Mesenchymal stem cell (in vitro differentiated cells and primary cell): ENCODE measurements at regions not wholly inside any gene's neighbourhood (a gene's known extent, or its start where the extent isn't known, plus 50 kb on each side); places are given as distances from the start of the nearest gene placed in this dataset.

Source experiments
- DNase-seq: peaks from one replicate; pipeline ENCODE4 v3.0.0-alpha.2; 2013
- H2AFZ ChIP-seq: one replicate; pipeline ENCODE4 v1.6.1; 2013; ENCODE audit warnings: low read depth, mild to moderate bottlenecking, control low read depth, inconsistent platforms, low read length, moderate library complexity
- H2AK5ac ChIP-seq: 2 replicates; pipeline ENCODE4 v1.6.1; 2013; ENCODE audit warnings: low read length, moderate library complexity, mild to moderate bottlenecking, inconsistent platforms; ENCODE audit not compliant: severe bottlenecking
- H2BK120ac ChIP-seq: one replicate; pipeline ENCODE4 v1.6.1; 2013; ENCODE audit warnings: low read depth, mild to moderate bottlenecking, inconsistent platforms, low read length, moderate library complexity
- H2BK12ac ChIP-seq, 2 experiments: one replicate each; pipeline ENCODE4 v1.6.1; 2013; ENCODE audit warnings: inconsistent platforms in 2 of 2, low read length in 2 of 2, mild to moderate bottlenecking in 2 of 2, moderate library complexity in 2 of 2, control low read depth in 1 of 2
- H2BK15ac ChIP-seq: one replicate; pipeline ENCODE4 v1.6.1; 2013; ENCODE audit warnings: mild to moderate bottlenecking, low read depth, inconsistent platforms; ENCODE audit not compliant: poor library complexity, severe bottlenecking
- H2BK5ac ChIP-seq: 2 replicates; pipeline ENCODE4 v1.6.1; 2013; ENCODE audit warnings: low read depth, mild to moderate bottlenecking, low read length, control low read depth, inconsistent platforms; ENCODE audit not compliant: poor library complexity, severe bottlenecking
- H3K14ac ChIP-seq, 2 experiments: one replicate each; pipeline ENCODE4 v1.6.1; 2013; ENCODE audit warnings: inconsistent platforms in 2 of 2, low read length in 2 of 2, control low read depth in 1 of 2, mild to moderate bottlenecking in 1 of 2, moderate library complexity in 1 of 2
- H3K18ac ChIP-seq, 2 experiments: one replicate each; pipeline ENCODE4 v1.6.1; 2013; ENCODE audit warnings: inconsistent platforms in 2 of 2, low read length in 2 of 2, control low read depth in 1 of 2, low read depth in 1 of 2, mild to moderate bottlenecking in 1 of 2
- H3K23ac ChIP-seq, 2 experiments: one replicate each; pipeline ENCODE4 v1.6.1; 2013; ENCODE audit warnings: inconsistent platforms in 2 of 2, low read length in 2 of 2, mild to moderate bottlenecking in 2 of 2, moderate library complexity in 2 of 2, control low read depth in 1 of 2
- H3K27ac ChIP-seq: 2 replicates; pipeline ENCODE4 v1.5.1; 2013; ENCODE audit warnings: mild to moderate bottlenecking, moderate library complexity, low read length, control low read depth, inconsistent platforms; ENCODE audit not compliant: poor library complexity, severe bottlenecking
- H3K27me3 ChIP-seq, 2 experiments: 2 replicates each; pipeline versions ENCODE4 v1.6.1 to v1.7.0; 2013; ENCODE audit warnings: low read length in 2 of 2, mild to moderate bottlenecking in 2 of 2, moderate library complexity in 2 of 2, control low read depth in 1 of 2, inconsistent platforms in 1 of 2; ENCODE audit not compliant: control insufficient read depth in 1 of 2, insufficient read depth in 1 of 2
- H3K36me3 ChIP-seq, 2 experiments: 2 replicates each; pipeline versions ENCODE4 v1.6.1 to v1.7.0; 2013; ENCODE audit warnings: low read length in 2 of 2, control low read depth in 1 of 2, inconsistent platforms in 1 of 2, low read depth in 1 of 2, mild to moderate bottlenecking in 1 of 2; ENCODE audit not compliant: insufficient read depth in 2 of 2, control insufficient read depth in 1 of 2
- H3K4ac ChIP-seq, 2 experiments: one replicate each; pipeline ENCODE4 v1.6.1; 2013; ENCODE audit warnings: inconsistent platforms in 2 of 2, low read length in 2 of 2, mild to moderate bottlenecking in 2 of 2, moderate library complexity in 2 of 2, control low read depth in 1 of 2, low read depth in 1 of 2
- H3K4me1 ChIP-seq: 2 replicates; pipeline ENCODE4 v1.6.1; 2013; ENCODE audit warnings: low read depth, low read length, control low read depth; ENCODE audit not compliant: control insufficient read depth, insufficient read depth
- H3K4me2 ChIP-seq: 2 replicates; pipeline ENCODE4 v1.6.1; 2013; ENCODE audit warnings: low read length, mild to moderate bottlenecking, inconsistent platforms; ENCODE audit not compliant: poor library complexity, severe bottlenecking
- H3K4me3 ChIP-seq, 2 experiments: 2 replicates each; pipeline versions ENCODE4 v1.5.1 to v1.7.0; 2013; ENCODE audit warnings: low read length in 2 of 2, mild to moderate bottlenecking in 2 of 2, control low read depth in 1 of 2, low read depth in 1 of 2; ENCODE audit not compliant: insufficient read depth in 1 of 2
- H3K79me1 ChIP-seq: replicated peaks from 2 replicates; pipeline ENCODE4 v1.6.1; 2013; ENCODE audit warnings: mild to moderate bottlenecking, control low read depth, low read length, inconsistent platforms; ENCODE audit not compliant: poor library complexity, severe bottlenecking
- H3K9ac ChIP-seq: 2 replicates; pipeline ENCODE4 v1.7.0; 2013; ENCODE audit warnings: mild to moderate bottlenecking, low read length, moderate library complexity
- H3K9me3 ChIP-seq: 2 replicates; pipeline ENCODE4 v1.7.0; 2013; ENCODE audit warnings: mild to moderate bottlenecking, low read length; ENCODE audit not compliant: control insufficient read depth
- H4K8ac ChIP-seq: one replicate; pipeline ENCODE4 v1.6.1; 2013; ENCODE audit warnings: inconsistent platforms, mild to moderate bottlenecking, low read length, moderate library complexity
- H4K91ac ChIP-seq: one replicate; pipeline ENCODE4 v1.6.1; 2013; ENCODE audit warnings: mild to moderate bottlenecking, low read length, inconsistent platforms
- WGBS: methylation state at CpG from one replicate; pipeline ENCODE4 v1.1.7; 2013; ENCODE audit warnings: mixed read lengths; 5-methylcytosine and 5-hydroxymethylcytosine counted together

GRCh38 chr13:106172176-106172905 is 363.1 kb downstream of the EFNB2 start:
- no peaks in the 10 kb centered on the region for H3K9me3 ChIP-seq
- no peak overlapping the region for H3K4me3 ChIP-seq
- no peaks in the 10 kb centered on the region for H3K79me1 ChIP-seq
- H3K4me2 ChIP-seq, result no peak overlapping the region
- no peak overlapping the region for H2AFZ ChIP-seq
- no peak overlapping the region for H4K8ac ChIP-seq
- no peaks in the 10 kb centered on the region for H3K27me3 ChIP-seq
- H3K9ac ChIP-seq, result no peak overlapping the region
- H3K36me3 ChIP-seq, result no peaks in the 10 kb centered on the region
- DNase-seq, result no peak
- H3K27ac ChIP-seq, result no peak overlapping the region
- no peak overlapping the region for H2BK120ac ChIP-seq
- H3K4me1 ChIP-seq, result peaks cover 2% of the 10 kb centered on the region
- H2BK5ac ChIP-seq, result no peak overlapping the region
- H3K14ac ChIP-seq, result no peak overlapping the region
- WGBS, result 99% methylated on average over 4 of the region's 5 CpGs
- H3K23ac ChIP-seq, result no peak overlapping the region
- no peak overlapping the region for H3K4ac ChIP-seq
- no peak overlapping the region for H2AK5ac ChIP-seq
- H2BK12ac ChIP-seq, result no peak overlapping the region
- no peak overlapping the region for H4K91ac ChIP-seq
- no peak overlapping the region for H3K18ac ChIP-seq
- H2BK15ac ChIP-seq, result no peak overlapping the region

GRCh38 chr13:106163426-106163825 is 372.0 kb downstream of the EFNB2 start:
- no peak overlapping the region for H2AK5ac ChIP-seq
- H3K9ac ChIP-seq, result no peak overlapping the region
- H2BK5ac ChIP-seq, result no peak overlapping the region
- no peak overlapping the region for H4K91ac ChIP-seq
- H3K36me3 ChIP-seq, result no peaks in the 10 kb centered on the region
- no peak overlapping the region for H2BK120ac ChIP-seq
- DNase-seq, result no peak
- H4K8ac ChIP-seq, result no peak overlapping the region
- no peak overlapping the region for H3K14ac ChIP-seq
- peaks cover 7% of the 10 kb centered on the region for H3K9me3 ChIP-seq
- no peak overlapping the region for H2BK15ac ChIP-seq
- H3K4ac ChIP-seq, result no peak overlapping the region
- no peak overlapping the region for H3K23ac ChIP-seq
- 98% methylated on average over 3 of the region's 3 CpGs for WGBS
- no peaks in the 10 kb centered on the region for H3K79me1 ChIP-seq
- H3K4me1 ChIP-seq, result no peaks in the 10 kb centered on the region
- no peak overlapping the region for H2AFZ ChIP-seq
- H3K18ac ChIP-seq, result no peak overlapping the region
- H3K4me2 ChIP-seq, result no peak overlapping the region
- no peak overlapping the region for H3K4me3 ChIP-seq
- no peak overlapping the region for H3K27ac ChIP-seq
- no peaks in the 10 kb centered on the region for H3K27me3 ChIP-seq
- no peak overlapping the region for H2BK12ac ChIP-seq

GRCh38 chr13:106161146-106161545 is 374.3 kb downstream of the EFNB2 start:
- Histone ChIP-seq H3K9ac (no peak overlapping the region), H2BK15ac (no peak overlapping the region), H3K4ac (no peak overlapping the region), H3K36me3 (no peaks in the 10 kb centered on the region), H3K14ac (no peak overlapping the region), H3K18ac (no peak overlapping the region), H2BK12ac (no peak overlapping the region), H2BK120ac (no peak overlapping the region), H3K79me1 (no peaks in the 10 kb centered on the region), H3K9me3 (peaks cover 5% of the 10 kb centered on the region), H3K4me1 (no peaks in the 10 kb centered on the region), H2BK5ac (no peak overlapping the region), H3K23ac (no peak overlapping the region), H3K4me3 (no peak overlapping the region), H2AK5ac (no peak overlapping the region), H3K27me3 (no peaks in the 10 kb centered on the region), H2AFZ (no peak overlapping the region), H4K91ac (no peak overlapping the region), H3K4me2 (no peak overlapping the region), H3K27ac (no peak overlapping the region), H4K8ac (no peak overlapping the region)
- WGBS, result 90% methylated on average over 2 of the region's 3 CpGs
- DNase-seq, result no peak

DNA sequence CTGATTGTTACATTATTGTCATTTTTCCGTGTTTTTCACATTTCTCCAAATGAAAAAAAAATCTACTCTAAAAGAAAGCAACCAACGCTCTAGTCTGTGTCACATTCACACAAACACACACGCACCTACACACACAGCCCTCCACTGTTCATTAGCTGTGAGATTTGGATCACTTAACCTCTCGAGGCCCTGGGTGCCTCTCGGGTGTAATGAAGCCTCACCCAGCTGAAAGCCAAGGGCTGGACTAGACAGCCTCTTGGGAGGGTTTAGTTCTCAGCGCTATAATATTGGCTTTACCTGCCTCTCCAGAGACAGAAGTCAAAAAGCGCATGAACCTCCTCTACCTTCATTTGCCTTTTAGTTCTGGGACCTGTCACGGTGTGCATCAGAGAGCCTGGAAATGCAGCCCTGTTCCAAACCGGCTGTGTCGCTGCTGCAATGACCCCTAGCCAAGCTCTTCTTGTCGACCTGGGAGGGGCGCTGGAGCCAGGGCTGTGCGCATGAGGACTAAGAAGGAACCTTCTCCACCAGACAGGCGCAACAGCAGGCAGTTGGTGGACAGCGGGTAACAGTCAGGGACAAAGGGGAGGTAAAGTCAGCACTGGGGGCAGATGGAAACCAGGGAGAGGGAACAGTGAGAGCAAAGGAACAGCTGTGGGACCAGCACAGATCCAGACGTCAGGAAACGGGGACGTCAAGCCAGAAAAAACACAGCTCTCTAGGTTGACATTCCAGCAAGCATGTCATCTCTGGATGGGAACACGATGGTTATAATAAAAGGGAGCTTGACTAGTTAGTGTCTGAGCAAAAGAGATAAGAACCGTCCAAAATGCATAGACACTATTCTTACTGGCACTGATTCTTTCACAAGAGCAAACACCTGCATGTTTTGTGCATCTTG is 375.9 kb downstream of the EFNB2 start:
- Histone ChIP-seq H3K14ac (peak overlapping the region in 1 of 2 experiments; percentile 48), H4K91ac (peak overlapping the region; percentile 25), H3K9me3 (no peaks in the 10 kb centered on the region), H2BK15ac (no peak overlapping the region), H3K27ac (no peak overlapping the region), H2AK5ac (peak overlapping the region; percentile 26), H3K4ac (no peak overlapping the region), H4K8ac (no peak overlapping the region), H3K4me2 (no peak overlapping the region), H2BK5ac (no peak overlapping the region), H3K18ac (peak overlapping the region; percentile 28 to 45), H3K27me3 (no peaks in the 10 kb centered on the region), H3K4me1 (no peaks in the 10 kb centered on the region), H3K4me3 (no peak overlapping the region), H3K36me3 (no peaks in the 10 kb centered on the region), H2BK12ac (peak overlapping the region in 1 of 2 experiments; percentile 84), H2BK120ac (no peak overlapping the region), H3K9ac (no peak overlapping the region), H3K79me1 (no peaks in the 10 kb centered on the region), H3K23ac (no peak overlapping the region), H2AFZ (no peak overlapping the region)
- DNase-seq, result no peak
- WGBS, result 93% methylated on average over 20 of the region's 20 CpGs
